Left lung (tissue), 4 donors: ENCODE measurements at regions not wholly inside any gene's neighbourhood (a gene's known extent, or its start where the extent isn't known, plus 50 kb on each side); places are given as distances from the start of the nearest gene placed in this dataset.

Source experiments
- ATAC-seq: fragments of 200-7000 bp; cut with Tn5 transposase; one replicate; pipeline ENCODE4 v1.9.1; 2020; ENCODE audit warnings: moderate library complexity
- DNase-seq, 4 donors: peaks; one replicate each; pipeline ENCODE4 v3.0.0-alpha.2; 2013 to 2020
- H3K27ac ChIP-seq, 2 donors: fragments of 200-600 bp; sonication (generic) in 1 of 2; one replicate each; pipeline versions ENCODE4 v1.5.0 to v1.8.0; 2020 to 2021
- H3K27me3 ChIP-seq, 2 donors: fragments of 200-600 bp; sonication (generic) in 1 of 2; one replicate each; pipeline versions ENCODE4 v1.5.0 to v1.8.0; 2020 to 2021
- H3K36me3 ChIP-seq, 2 donors: fragments of 200-600 bp; sonication (generic) in 1 of 2; one replicate each; pipeline versions ENCODE4 v1.5.0 to v1.8.0; 2020 to 2021
- H3K4me1 ChIP-seq, 2 donors: fragments of 200-600 bp; one replicate each; pipeline ENCODE4 v1.8.0; 2021
- H3K4me3 ChIP-seq, 2 donors: fragments of 200-600 bp; sonication (generic) in 1 of 2; one replicate each; pipeline versions ENCODE4 v1.5.0 to v1.8.0; 2020 to 2021; ENCODE audit warnings: mild to moderate bottlenecking in 1 of 2
- H3K9me3 ChIP-seq, 2 donors: fragments of 200-600 bp; sonication (generic) in 1 of 2; one replicate each; pipeline versions ENCODE4 v1.5.0 to v1.8.0; 2020 to 2021
- intact Hi-C, 2 donors: fragments of 100-400 bp; cut with DNase I; formaldehyde crosslinking; loops; one replicate each; pipeline versions ENCODE4 v1.11.2 to v1.14.2; 2022
- TF ChIP-seq, protein P1 (sequence below), 2 donors: fragments of 200-600 bp; sonication (generic) in 1 of 2; IDR thresholded peaks; one replicate each; pipeline versions ENCODE4 v1.5.0 to v1.8.0; 2021; ENCODE audit warnings: antibody characterized with exemption in 2 of 2
- donor health status: DM: no; HTN: yes; CAD: no.
- donor health status: DM: no; HTN: no; CAD: no.

DNA sequence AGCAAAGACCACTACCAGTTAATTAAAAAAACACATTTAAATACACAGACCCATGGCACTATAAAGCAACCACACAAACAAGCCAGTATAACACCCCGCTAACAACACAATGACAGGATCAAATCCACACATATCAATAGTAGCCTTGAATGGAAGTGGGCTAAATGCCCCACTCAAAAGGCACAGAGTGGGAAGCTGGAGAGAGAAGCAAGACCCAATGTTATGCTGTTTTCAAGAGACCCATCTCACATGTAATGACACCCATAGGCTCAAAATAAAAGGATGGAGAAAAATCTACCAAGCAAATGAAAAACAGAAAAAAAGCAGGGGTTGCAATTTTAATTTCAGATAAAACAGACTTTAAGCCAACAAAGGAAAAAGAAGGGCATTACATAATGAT is 125.4 kb upstream of the PTCHD4 start:
- DNase-seq (no peak), ATAC-seq (no peak)
- H3K27ac ChIP-seq = no peak overlapping the region
- peaks cover 0 to 42% of the 10 kb centered on the region in 2 donors for H3K9me3 ChIP-seq
- no peaks in the 10 kb centered on the region for H3K36me3 ChIP-seq
- intact Hi-C loops = no loop called here
- no peak overlapping the region for H3K4me3 ChIP-seq
- TF ChIP-seq, protein P1, sequence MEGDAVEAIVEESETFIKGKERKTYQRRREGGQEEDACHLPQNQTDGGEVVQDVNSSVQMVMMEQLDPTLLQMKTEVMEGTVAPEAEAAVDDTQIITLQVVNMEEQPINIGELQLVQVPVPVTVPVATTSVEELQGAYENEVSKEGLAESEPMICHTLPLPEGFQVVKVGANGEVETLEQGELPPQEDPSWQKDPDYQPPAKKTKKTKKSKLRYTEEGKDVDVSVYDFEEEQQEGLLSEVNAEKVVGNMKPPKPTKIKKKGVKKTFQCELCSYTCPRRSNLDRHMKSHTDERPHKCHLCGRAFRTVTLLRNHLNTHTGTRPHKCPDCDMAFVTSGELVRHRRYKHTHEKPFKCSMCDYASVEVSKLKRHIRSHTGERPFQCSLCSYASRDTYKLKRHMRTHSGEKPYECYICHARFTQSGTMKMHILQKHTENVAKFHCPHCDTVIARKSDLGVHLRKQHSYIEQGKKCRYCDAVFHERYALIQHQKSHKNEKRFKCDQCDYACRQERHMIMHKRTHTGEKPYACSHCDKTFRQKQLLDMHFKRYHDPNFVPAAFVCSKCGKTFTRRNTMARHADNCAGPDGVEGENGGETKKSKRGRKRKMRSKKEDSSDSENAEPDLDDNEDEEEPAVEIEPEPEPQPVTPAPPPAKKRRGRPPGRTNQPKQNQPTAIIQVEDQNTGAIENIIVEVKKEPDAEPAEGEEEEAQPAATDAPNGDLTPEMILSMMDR (IDR thresholded peaks at IDR 0.05) = no peak
- no peaks in the 10 kb centered on the region for H3K27me3 ChIP-seq
- no peaks in the 10 kb centered on the region for H3K4me1 ChIP-seq

DNA sequence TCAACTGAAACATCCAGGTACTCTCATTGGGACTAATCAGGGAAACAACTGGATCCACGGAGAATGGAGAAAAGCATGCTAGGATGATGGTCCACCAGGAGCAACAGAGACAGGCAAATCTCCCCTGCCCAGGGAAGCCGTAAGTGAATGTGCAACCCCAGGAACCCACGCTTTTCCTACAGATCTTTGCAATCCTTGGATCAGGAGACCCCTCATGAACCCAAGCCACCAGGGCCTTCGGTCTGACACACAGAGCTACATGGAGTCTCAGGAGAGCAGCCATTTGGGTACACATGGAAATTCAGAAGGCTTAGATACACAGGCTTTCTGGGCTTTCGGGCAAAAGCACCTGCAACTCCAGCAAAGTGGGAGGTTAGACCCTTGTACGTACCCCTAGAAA is 122.1 kb upstream of the PTCHD4 start:
- intact Hi-C loops = no loop called here
- TF ChIP-seq, protein P1 (IDR thresholded peaks at IDR 0.05) = no peak
- no peaks in the 10 kb centered on the region for H3K36me3 ChIP-seq
- H3K4me1 ChIP-seq = no peaks in the 10 kb centered on the region
- peaks cover 0 to 39% of the 10 kb centered on the region in 2 donors for H3K9me3 ChIP-seq
- no peak overlapping the region for H3K4me3 ChIP-seq
- DNase-seq (no peak), ATAC-seq (no peak)
- H3K27ac ChIP-seq = no peak overlapping the region
- no peaks in the 10 kb centered on the region for H3K27me3 ChIP-seq

DNA sequence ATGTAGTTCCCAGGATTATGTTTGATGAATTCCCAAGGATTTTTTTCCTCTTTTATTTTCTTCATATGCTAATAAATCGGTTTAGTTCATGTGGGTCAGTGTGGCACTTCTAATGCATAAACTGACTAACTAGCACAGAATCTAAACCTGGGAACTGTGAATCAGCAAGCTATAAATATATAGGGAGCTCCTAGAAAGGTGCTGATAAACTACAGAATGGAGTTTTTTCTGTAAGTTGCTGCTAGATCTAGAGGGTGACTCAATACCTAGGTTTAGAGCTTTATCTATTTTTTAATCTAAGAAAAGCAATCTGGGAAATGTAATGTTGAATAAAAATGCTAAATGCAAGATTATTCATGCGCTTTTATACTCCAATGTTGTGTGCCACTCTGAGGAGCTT is 118.8 kb upstream of the PTCHD4 start:
- TF ChIP-seq, protein P1 (IDR thresholded peaks at IDR 0.05) = no peak

DNA sequence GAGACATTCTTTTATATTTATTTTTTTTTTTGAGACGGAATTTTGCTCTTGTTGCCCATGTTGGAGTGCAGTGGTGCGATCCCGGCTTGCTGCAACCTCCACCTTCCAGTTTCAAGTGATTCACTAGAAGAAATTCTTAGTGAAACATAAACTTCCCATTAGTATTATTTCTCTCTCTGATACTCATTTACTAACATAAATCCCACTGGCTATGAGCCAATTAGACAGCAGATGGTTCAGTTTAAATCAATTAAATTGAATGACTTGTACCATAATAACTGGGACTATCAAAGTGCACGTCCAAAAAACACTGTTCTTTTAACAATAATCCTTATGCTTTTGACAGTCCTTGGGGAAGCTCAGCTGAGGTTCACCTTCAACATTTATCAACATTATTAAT is 111.2 kb upstream of the PTCHD4 start:
- no peak overlapping the region for H3K27ac ChIP-seq
- H3K27me3 ChIP-seq = no peaks in the 10 kb centered on the region
- no peaks in the 10 kb centered on the region for H3K36me3 ChIP-seq
- intact Hi-C loops = no loop called here
- no peak overlapping the region for H3K4me3 ChIP-seq
- no peak for ATAC-seq
- peak in 1 of 4 donors; percentile 0 for DNase-seq
- TF ChIP-seq, protein P1 (IDR thresholded peaks at IDR 0.05) = no peak
- H3K9me3 ChIP-seq = no peaks in the 10 kb centered on the region
- no peaks in the 10 kb centered on the region for H3K4me1 ChIP-seq

More for the DNA sequence above, 118.8 kb upstream of the PTCHD4 start:
- DNase-seq = no peak
- Histone ChIP-seq H3K27ac (no peak overlapping the region), H3K36me3 (no peaks in the 10 kb centered on the region), H3K9me3 (peaks cover 0 to 10% of the 10 kb centered on the region in 2 donors), H3K4me3 (no peak overlapping the region), H3K4me1 (no peaks in the 10 kb centered on the region), H3K27me3 (no peaks in the 10 kb centered on the region)
- intact Hi-C loops = no loop called here
- ATAC-seq = no peak

DNA sequence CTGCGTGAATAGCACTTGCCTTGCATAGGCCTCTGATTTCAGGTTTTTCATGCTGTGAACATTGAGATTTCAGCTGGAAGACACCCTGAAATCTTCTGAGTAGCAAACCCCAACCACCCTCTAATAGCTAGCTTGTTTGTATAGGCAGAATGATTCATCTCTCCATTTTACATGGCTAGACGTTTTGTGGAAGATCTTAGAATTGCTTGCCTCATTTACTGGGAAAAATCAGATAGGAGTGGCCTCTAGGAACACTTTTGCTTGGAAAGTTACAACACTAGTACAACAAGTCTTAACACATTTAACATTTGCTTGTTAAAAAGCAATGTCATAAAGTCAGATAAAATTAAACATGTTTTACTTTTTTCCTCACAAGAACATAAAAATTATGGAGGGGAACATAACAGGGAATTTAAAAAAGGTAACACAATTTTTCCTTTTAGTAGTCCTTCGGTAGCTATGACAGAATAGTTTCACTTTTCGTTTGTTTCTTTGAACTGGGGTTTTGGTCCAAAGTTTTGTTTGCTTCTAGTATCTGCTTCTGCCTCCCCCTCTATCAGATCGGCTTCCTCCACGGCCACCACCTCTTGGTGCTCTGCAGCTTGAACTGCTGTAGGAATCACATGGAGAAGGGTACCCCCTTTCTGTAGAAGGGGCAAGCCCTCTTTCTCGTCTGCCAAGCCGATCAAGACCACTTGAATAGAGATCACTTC is 102.2 kb upstream of the PTCHD4 start:
- TF ChIP-seq, protein P1 (IDR thresholded peaks at IDR 0.05) = no peak
- H3K4me1 ChIP-seq = no peaks in the 10 kb centered on the region
- no peak overlapping the region for H3K4me3 ChIP-seq
- H3K36me3 ChIP-seq = no peaks in the 10 kb centered on the region
- peaks cover 0 to 5% of the 10 kb centered on the region in 2 donors for H3K9me3 ChIP-seq
- ATAC-seq (no peak), DNase-seq (no peak)
- H3K27me3 ChIP-seq = no peaks in the 10 kb centered on the region
- intact Hi-C loops = no loop called here
- H3K27ac ChIP-seq = no peak overlapping the region
